Hippocampal formation (tissue), 2 donors: ENCODE measurements at regions not wholly inside any gene's neighbourhood (a gene's known extent, or its start where the extent isn't known, plus 50 kb on each side); places are given as distances from the start of the nearest gene placed in this dataset.
A peak's percentile ranks its signal among the peaks of the same experiment; 100 is the strongest.

Source experiments
- DNase-seq, 2 donors: peaks; one replicate each; lab custom pipeline; 2025; lab: John Stamatoyannopoulos, UW

DNA sequence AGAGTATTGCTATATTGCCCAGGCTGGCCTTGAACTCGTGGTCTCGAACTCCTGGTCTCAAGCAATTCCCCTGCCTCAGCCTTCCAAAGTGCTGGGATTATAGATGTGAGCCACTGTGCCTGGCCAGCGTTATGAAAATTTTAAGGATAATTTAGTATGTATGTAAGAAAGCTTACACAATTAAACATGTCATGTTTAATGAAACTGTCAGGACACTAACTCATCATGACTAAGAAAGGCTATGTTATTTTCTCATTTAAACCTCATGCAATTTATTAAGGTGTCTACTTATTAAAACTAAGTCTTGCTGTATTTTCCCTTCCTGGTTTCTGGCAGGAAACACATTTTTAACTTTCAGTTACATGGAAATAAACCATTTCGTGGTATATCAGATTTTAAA, 106.8 kb upstream of the ATP10A start:
- no peak for DNase-seq

DNA sequence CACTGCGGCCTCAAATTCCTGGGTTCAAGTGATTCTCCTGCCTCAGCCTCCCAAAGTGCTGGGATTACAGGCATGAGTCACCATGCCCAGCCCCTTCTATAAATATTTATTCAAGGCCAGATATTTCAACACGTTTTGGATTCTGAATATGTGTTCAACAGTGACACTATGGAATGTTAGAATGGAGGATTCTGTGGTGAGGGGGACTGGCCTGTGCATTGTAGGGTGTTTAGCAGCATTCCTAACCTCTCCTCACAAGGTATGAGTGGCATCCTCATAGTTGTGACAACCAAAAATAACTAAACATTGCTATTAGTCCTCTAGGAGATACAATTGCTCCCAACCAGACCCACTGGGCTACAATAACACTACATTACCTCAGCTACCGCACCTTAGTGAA, 104.0 kb upstream of the ATP10A start:
- no peak for DNase-seq

DNA sequence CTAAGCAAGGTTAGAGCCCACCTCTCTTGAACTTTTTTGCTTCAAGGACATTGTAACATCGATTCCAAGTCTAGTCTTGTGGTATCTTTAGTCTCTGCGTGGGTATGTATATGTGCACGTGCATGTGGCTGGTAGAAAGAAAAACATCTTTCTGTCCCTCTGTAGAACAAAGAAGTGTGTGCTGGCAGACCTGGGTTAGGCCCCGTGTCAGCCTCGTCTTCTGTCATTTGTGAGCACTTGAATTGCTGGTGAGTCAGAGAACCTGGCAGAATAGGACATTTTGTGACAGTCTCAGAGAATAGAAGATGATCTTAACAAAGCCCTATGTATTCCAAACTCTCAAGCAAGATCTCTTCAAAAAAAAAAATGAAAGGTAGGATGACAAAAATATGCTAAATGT, 102.2 kb upstream of the ATP10A start:
- no peak for DNase-seq

DNA sequence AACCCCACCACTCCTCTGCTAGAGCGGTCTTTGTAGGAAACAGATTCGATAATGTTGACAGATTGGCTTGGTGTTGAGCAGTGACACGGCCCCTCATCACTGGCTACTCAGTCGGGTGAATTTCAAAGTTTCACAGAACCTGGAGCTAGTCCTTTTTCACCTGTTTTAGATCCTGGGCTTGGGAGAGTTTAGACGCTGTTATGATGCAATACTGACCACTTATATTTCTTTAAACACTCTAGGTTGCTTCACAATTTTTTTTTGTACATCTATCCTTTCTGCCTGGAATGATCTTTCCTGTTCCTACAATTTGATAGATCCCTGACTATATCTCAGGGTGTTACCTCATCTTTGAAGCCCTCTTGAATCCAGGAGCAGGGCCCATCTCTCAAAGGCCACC, 97.1 kb upstream of the ATP10A start:
- DNase-seq = no peak

DNA sequence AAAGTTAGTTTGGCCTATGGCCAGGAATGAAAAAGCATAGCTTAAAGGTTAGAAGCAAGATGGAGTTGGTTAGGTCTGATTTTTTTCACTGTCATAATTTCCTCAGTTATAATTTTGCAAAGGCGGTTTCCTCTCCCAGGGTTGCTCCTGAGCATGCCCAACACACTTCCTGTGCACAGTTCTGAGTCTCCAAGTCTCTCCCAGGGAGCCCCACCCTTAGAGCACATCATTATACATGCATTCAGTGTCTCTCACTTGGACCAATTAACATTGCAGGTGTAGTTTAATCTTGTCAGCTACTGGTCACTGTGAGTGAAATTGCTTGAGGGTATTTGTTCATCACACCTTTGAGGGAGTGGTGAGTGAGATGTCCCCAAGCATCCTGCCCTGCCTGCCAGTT, 96.0 kb upstream of the ATP10A start:
- DNase-seq = no peak

DNA sequence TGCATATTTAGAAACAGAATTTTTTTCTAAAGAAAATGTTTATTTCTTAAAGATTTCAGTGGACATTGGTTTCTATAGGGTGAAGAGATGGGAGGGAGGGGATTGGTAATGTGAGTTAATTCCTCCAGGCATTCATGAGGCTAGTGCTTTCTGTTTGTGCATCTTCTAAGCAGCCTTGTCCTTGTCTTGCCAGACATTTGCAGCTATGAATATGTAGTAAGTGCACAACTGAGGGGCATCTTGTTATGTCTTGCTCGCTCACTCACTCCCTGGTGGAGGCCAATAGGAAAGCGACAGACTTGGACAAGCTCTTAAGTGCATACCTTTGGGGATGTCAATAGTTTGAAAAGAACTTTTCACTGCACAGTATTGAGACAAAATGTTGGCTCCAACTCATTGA, 92.5 kb upstream of the ATP10A start:
- no peak for DNase-seq

DNA sequence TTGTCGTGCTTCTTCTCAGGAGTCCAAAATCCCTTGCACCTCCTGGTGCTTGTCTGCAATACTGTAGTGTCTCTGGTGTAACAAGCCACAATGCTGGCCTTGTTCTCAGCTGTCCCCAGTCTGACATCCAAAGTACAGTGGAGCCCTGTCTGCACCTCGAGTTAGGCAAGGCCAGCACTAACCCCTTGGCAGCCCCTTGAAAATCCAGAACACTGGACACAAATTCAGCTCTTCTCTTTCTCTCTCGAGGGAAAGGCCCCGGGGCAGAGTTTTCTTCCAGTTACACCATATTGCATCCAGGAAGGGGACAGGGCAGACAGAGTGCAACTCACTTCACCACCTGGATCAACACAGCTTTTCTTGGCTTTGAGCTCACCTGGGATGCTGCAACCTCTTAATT, 91.3 kb upstream of the ATP10A start:
- DNase-seq = no peak

DNA sequence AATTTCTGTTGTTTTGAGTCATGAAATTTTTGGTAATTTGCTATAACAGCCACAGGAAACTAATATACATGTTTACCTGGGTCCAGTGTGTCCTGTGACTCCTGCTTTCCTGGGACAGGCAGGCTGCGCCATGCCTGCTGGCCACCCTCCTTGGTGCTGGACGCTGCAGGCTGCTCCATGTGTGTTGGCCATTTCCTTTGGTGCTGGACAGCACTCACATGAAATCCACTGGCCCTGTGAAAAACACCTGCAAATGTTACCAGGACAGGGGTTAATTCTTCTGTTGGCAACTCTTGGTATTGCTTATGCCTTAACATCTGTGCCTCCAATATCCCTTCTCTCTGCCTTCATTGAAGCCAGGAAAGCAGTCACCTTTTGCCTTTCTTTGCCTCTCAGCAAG, 86.9 kb upstream of the ATP10A start:
- DNase-seq = no peak

DNA sequence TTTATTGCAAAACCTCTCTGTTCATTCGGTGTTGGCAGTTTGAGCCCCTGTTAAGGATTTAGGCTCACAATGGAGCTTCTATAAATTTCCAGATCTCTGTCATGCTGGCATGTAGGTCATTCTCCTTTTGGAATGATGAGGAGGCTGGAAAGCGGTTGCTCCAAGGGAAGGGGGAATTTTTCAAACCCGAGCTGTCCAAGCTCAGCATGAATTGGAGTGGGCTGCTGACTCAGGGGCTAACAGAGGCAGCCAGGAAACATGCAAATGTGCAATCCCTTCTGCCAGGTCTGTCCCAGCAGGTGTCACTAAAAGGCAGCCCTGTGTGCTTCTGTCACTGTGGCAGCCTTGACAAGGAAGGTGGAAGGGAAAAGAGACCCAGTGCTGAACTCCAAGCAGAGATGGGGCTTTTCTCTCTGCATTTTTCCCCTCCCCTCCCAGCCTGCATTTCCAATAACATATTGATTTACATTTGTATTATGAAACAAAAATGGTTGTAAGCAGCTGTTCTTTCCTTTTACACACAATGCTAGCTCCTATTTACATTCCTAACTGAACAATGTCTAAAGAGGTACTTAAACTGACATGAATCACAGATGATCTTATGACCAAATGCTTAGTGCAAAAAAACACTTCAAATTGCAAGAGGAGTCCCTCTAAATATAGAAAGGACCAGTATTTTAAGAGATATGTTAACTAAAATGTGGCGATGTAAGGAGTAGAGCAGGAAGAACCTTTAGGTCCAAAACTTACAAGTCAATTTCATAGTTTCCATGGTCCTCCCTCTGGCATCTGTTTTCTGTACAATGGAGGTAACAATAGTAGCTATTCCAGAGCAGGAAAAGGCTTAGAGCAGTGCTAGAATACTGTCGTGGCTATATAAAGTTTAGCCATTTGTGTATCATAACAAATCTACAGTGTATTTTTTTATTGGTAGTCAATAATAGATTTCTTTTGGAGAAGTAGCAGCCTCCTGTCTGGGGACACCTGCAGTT, 84.5 kb upstream of the ATP10A start:
- no peak for DNase-seq

DNA sequence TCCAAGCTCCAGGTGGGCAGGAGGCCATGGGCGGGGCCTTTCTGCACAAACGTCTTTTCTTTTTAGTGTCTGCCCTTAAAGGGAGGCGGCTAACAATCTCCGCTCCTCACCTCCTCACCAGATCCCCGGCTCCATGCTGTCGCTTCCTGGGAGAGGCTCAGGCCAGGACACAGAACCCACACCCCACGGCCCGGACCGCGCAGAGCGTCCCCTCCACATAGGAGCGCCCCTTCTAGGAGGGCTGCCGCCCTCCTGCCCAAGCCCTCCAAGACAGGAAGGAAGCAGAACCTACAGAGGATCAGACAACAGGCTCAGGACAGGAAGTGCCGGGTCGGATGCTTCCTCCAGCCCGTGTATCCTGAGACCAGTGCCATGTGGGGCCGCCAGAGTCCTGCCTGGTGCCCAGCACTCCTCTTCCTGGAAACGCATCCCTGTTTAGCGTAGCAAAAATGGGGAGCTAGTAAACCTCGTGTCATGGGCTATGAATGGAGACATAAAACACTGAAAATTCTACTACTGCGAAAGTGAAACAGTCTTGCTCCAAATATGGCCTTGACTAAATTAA, 83.2 kb upstream of the ATP10A start:
- no peak for DNase-seq

DNA sequence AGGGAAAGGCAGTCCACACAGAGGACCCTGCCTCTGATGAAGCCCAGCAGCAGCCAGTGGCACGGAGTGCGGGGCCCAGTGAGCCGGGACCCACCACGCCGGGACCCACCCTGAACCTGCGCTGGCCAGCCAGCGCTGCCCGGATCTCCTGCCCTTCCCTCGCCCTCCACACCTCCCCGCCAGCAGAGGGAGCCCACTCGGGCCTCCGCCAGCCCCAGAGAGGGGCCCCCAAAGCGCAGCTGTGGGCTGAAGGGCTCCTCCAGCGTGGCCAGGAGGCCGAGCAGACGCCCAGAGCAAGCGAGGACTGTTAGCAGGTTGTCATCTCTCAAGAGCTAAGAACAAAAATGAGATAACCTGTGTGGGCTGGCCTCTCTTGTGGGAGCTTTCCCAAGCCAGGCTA, 81.3 kb upstream of the ATP10A start:
- no peak for DNase-seq

DNA sequence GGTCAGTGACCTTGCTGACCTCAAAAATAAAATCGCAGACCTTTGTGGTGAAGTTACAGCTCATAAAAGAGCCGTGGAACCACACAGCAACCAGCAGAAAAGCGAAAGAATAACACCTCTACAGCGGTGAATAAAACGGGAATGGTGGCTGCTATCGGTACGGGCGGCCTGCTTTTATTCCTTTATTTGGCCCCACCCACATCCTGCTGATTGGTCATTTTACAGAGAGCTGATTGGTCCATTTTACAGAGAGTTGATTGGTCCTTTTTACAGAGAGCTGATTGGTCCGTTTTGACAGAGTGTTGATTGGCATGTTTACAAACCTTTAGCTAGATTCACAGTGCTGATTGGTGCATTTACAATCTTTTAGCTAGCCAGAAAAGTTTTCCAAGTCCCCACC, 80.7 kb upstream of the ATP10A start:
- DNase-seq = no peak

DNA sequence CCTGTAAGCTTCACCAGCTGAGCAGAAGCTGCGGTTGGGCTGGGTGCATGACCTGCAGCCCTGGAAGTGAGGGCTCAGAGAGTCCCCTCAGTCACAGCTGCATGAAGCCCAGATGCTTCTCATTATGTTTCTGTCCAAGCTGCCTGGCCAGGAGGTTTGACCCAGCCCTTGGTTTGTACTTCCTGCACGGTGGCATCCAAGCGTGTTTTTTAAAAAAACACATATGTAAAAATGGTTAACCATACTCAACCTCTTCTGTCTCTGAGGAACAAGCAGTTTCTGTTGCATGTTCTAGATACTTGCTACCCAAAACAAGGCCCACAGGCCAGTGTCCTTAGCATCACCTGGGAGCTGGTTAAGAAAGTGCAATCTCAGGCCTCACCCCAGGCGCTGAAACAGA, 76.0 kb upstream of the ATP10A start:
- DNase-seq = no peak

DNA sequence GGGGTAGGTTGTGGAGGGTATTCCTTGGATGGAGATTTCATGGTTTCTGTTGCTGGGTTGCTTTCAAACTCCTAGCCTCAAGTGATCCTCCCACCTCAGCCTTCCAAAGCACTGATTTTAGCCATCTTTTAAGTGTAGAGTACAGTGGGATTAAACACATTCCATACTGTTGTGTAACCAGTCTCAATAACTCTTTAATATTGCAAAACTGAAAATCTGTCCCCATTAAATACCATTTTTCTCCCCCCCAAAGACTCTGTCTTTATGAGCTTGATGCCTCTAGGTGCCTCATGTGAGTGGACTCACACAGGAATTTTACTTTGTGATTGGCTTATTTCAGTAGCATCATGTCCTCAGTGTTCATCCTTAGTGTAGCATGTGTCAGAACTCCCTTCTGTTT, 74.7 kb upstream of the ATP10A start:
- no peak for DNase-seq

DNA sequence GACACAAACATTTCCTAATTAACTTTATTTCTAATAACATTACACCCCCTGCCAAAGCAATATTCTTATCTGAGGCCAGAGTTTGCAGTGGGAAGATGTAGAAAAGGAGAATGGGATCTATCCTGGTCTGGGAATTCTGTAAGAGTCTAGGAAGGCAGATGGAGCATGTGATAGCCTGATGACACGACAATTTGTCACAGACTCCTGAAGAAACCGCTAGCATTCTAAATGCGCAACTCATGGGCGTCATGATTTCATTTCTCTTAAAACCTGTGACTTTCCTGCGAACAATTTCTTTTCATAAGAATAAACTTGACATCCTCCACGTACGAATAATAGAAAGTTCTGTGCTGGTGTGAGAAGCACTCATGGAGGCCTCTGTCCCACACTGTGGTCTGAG, 72.9 kb upstream of the ATP10A start:
- no peak for DNase-seq

DNA sequence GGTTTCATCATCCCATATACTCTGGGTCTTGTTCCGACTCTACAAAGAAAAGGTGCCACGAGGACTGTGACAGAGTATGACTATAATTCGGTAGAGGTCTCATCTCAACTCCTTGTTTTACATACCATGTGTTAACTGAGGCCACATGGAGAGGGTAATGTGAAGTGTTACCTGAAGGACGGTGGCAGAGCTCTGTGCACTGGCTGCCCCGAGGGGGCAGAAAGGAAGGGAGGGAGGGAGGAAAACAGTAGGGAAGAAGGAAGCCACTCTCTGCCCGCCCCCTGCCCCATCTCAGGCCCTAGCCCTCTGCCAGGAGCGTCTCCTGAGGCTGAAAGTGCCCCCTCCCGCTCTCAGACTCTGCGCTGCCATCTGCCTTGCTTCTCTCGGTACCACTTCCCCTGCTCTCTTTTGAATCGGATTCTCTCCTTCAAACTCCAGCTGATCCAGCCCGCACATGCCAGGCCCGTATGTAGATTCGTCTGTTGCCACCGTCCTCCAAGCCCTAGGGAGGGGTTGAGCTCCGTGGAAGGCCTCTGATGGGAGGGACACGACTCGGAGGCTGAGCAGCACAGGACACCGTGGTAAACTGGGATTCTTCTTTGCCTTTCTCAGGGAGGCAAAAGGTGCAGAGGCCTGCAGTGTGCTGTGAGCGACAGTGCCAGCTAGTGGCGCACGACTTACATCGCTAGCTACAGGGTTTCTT, 70.5 kb upstream of the ATP10A start:
- DNase-seq = peak; percentile 2 to 7

DNA sequence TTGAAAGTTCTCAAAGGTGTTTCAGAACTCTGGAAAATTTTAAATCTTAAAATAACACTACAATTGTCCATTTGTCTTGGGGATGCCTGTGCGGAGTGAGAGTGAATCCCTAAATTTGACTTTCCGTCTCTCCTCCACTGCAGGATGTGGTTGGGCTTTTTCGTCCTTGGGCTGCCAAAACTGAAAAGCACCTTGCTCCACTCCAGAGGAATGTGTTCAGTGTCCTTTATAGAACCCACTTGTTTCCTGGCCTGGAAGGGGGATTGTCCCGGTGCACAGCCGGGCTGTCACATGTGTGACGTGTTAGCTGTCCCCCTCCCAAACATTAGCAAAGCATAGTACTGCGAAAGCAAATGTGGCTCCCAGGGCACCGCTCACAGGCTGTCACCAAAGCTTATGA, 69.6 kb upstream of the ATP10A start:
- no peak for DNase-seq

DNA sequence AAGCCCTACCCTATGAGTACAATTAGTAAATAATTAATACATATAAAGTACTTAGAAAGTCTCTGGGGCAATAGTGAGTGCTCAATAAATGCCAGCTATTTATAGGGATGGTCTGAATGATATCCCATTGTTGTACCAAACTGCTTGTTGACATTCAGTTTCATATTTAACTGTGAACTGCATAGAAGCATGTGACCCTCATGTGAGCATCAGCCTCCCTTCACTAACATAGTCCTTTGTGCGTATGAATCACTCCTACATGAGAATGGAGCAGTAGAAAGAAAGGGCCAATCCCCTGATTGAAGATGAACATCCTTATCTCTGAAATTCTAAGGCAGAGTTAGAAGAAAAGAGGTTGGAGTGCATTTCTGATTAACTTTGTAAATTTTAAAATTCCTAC, 68.7 kb upstream of the ATP10A start:
- no peak for DNase-seq

DNA sequence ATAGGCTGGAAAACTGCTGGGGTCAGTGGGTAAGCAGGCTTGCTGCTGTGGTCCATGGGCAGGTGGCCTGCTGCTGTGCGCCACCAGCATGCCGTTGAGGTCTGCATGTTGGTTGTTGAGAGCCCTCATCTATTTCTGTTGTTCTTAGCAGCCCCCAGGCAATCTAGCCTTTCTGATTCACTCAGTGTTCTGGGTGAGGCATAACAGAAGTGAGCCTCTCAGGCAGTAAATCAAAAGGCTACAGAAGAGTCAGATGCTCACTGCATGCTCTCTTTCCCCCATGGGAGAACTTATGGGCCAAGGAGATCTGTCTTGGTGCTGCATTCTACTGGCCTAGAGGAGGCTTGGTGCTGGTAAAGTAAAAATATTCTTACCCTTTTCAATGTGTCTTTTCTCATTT, 67.8 kb upstream of the ATP10A start:
- DNase-seq = no peak
